NCI-H1436 (cell line): ENCODE measurements at regions not wholly inside any gene's neighbourhood (a gene's known extent, or its start where the extent isn't known, plus 50 kb on each side); places are given as distances from the start of the nearest gene placed in this dataset.

Experiments
- DNase-seq: peaks from one replicate; lab custom pipeline; 2025; lab: John Stamatoyannopoulos, UW

- DNase-seq = no peak
Observed at GRCh38 chr6:95660544-95660943, 83.2 kb downstream of the MANEA start.

- no peak for DNase-seq
Observed at GRCh38 chr6:95670011-95670463, 92.7 kb downstream of the MANEA start.

GRCh38 chr6:95676011-95676628 is 98.8 kb downstream of the MANEA start:
- no peak for DNase-seq

DNA sequence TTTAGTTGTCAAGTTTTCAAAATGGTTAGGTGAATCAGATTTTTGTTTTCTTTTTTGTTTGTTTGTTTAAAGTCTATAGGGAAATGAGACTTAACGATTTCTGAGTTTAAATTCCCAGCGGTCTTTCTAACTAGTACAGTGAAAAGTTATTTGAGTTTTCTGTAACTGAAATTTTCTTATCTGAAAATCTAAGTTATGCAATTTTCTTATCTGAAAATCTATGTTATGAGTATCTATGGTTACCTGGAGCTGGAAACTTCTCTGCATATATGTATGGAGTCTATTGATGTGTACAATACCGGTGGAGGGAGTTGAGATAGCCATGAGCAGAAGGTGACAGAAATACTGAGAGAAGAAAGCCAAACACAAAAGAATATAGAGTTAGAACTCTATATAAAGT is 102.6 kb downstream of the MANEA start:
- no peak for DNase-seq

DNA sequence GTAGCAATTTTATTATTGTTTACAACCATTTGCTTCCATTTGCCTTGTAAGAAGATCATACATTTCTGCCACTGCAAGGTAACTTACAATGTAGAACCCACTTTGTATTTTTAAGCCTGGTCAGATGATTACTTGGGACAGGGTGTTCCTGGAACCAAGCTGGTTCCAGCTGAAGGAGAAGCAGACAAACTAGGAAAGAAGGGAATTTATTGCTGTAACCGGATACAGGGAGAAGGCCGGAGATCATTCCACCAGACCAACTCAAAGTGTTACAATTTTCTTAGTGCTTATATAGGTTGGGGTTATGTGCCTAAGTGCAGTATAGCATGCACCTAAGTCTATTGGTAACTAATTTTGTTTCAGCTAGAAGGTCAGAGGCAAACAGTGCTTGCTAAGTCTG is 104.4 kb downstream of the MANEA start:
- DNase-seq = no peak

- DNase-seq = no peak
Observed at GRCh38 chr6:95682476-95682875, 105.1 kb downstream of the MANEA start.

DNA sequence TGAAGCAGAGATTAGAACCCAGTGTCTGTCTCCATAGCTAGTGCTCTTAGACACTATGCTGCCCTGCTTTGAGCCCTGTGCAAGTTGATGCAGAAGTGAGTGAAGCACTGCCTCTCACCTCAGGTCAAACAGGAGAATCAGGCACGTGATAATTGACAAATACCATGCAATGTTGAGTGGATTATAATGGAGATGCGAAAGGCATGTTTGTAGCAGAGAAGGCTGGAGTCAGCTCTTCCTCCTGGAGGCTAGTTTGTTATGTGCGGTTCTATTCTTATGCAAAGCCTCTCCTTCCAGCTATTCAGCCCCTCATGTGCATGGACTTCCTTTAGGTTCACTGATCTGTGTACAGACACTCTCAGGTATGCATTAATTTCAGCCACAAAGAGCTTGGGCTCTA is 108.5 kb downstream of the MANEA start:
- DNase-seq = no peak

GRCh38 chr6:95686272-95686671 is 108.9 kb downstream of the MANEA start:
- DNase-seq = no peak

DNA sequence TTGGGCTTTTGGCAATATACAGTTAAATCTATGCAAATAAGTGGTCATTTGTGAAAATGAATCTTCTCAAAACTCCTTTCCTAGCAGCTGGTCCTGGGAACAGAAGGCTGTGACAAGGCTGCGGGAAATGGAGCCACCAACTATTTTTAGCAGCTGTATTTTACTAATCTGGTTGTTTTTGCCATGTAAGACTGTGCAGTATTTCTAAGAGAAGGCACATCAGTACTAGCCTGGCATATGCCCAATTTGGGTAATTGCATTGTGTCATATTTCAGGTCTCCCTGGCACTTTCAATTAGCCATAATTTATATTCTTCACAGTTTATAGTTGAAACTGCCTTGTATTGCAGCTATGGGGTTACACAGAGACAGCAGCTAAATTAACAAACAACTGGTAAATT is 109.6 kb downstream of the MANEA start:
- DNase-seq = no peak

DNA sequence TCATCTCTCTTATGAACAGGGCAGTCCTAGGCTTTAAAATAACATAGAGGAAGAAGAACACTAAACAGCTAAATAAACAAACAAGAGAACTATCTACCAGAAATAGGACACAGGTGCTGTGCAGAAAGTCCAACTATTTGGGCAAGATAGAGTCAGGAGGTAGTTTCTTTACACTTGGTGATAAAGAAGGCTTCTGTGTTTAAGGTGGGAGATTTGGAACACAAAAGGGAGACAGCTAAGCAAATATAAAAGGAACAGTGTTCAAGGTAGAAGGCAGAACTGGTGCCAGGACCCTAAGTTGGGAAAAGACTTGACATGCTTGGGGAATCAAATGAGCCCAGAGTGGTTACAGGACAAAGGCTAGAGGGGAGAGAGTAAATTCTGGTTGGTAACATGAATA is 110.5 kb downstream of the MANEA start:
- DNase-seq = no peak

DNA sequence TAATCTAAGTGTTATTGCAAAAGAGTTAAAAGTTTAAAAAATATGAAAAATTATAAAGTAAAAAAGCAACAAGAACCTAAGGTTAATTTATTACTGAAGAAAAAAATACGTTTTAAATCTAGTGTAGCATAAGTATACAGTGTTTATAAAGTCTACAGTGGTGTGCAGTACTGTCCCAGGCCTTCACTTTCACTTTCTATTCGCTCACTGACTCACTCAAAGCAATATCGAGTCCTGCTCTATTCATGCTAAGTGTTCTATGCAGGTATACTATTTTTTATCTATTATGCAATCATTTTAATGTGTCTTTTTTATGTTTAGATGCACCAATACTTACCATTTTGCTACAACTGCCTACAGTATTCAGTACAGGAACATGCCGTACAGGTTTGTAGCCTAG is 113.0 kb downstream of the MANEA start:
- DNase-seq = no peak

- no peak for DNase-seq
Observed at GRCh38 chr6:95693108-95693507, 115.8 kb downstream of the MANEA start.

GRCh38 chr6:95698271-95698670 is 120.9 kb downstream of the MANEA start:
- DNase-seq = no peak

- DNase-seq = no peak
Observed at GRCh38 chr6:95723638-95724037, 146.3 kb downstream of the MANEA start.

GRCh38 chr6:95725344-95725743 is 148.0 kb downstream of the MANEA start:
- no peak for DNase-seq

- no peak for DNase-seq
Observed at GRCh38 chr6:95740157-95740556, 162.8 kb downstream of the MANEA start.

DNA sequence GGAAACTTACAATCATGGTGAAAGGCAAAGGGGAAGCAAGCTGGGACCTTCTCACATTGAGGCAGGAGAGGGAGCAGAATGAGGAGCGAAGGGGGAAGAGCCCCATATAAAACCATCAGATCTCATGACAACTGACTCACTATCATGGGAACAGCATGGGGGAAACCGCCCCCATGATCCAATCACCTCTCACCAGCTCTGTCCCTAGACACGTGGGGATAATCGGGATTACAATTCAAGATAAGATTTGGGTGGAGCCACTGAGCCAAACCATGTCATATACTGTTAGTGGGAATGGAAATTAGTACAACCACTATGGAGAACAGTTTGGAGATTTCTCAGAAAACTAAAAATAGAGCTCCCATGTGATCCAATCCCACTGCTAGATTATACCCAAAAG is 163.7 kb downstream of the MANEA start:
- no peak for DNase-seq

- no peak for DNase-seq
Observed at GRCh38 chr6:95742767-95743289, 165.5 kb downstream of the MANEA start.

GRCh38 chr6:95743591-95743990 is 166.3 kb downstream of the MANEA start:
- DNase-seq = no peak

- peak; percentile 0 for DNase-seq
Observed at GRCh38 chr6:95758236-95759069, 181.1 kb downstream of the MANEA start.

GRCh38 chr6:95767897-95768463 is 190.6 kb downstream of the MANEA start:
- no peak for DNase-seq

DNA sequence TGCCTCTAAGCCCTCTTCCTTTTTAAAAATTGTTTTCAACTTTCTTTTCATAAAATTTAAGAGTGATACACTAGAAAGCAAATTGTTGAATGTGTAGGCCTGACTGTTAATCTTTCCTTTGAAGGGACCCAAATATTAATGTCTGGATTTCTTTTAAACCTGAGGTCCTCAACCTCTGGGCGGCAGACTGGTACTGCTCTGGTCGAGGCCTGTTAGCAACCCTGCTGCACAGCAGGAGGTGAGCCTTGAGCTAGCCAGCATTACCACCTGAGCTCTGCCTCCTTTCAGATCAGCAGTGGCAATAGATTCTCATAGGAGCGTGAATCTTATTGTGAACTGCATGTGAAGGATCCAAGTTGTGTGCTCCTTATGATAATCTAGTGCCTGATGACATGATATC is 191.2 kb downstream of the MANEA start:
- no peak for DNase-seq

DNA sequence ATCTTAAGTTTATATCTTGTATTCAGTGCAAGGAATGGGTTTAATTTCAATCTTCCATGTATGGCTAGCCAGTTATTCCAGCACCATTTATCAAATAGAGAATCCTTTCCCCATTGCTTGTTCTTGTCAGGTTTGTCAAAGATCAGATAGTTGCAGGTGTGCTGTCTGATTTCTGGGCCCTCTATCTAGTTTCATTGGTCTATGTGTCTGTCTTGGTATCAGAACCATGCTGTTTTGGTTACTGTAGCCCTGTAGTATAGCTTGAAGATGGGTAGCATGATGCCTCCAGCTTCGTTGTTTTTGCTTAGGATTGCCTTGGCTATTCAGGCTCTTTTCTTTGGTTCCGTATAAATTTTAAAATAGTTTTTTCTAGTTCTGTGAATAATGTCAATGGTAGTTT is 200.0 kb downstream of the MANEA start:
- no peak for DNase-seq
